RKO (cell line): ENCODE measurements at regions not wholly inside any gene's neighbourhood (a gene's known extent, or its start where the extent isn't known, plus 50 kb on each side); places are given as distances from the start of the nearest gene placed in this dataset.
"Not testable (repeated sequence)": the region's sequence is repeated elsewhere in the genome, so short reads cannot be mapped to it uniquely, and the experiment has no call there.

Experiments used
- DNase-seq: peaks from one replicate; pipeline ENCODE4 v3.0.0-alpha.2; 2016; ENCODE audit warnings: low spot score

DNA sequence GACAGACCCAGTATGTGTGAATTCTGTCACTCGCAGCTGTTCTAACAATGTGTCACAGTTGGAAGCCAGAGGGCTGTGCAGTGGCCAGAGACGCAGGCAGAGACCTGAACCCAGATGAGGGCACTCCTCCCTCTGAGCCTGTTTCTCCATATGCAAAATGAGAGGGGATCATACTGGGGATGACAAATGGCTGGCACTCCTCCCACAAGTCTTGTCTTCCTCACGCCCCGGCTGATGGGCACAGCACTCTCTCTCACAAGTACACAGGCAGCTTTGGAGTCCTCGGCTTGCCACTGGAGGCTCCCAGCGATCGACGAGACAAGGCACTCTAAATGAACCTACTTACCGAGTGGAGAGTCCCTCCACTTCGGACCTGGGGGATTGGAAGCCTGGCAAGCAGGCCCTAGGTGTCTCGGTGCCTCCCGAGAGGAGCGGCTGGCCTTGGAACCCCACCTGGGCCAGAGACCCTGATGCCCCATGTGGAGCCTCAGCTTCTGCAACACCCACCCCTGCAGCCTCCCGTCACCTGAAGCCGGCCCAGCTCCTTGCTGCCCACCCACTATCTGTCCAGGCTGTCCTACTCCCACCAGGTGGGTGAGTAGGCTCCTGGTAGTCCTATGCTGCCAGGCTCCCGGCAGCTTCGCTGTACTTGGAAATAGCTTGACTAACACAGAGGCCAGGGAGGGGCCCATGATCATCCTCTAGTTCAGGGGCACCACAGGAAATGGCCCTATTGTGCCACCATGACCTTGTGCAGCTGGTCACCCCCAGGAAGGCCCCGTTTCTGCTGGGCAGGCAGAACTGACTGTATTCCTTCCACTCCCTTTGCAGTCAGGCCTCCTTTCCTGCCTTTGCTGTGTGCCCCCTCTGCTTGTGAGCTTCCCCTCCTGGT lies 65.0 kb upstream of the IQSEC1 start:
- DNase-seq, result no peak

DNA sequence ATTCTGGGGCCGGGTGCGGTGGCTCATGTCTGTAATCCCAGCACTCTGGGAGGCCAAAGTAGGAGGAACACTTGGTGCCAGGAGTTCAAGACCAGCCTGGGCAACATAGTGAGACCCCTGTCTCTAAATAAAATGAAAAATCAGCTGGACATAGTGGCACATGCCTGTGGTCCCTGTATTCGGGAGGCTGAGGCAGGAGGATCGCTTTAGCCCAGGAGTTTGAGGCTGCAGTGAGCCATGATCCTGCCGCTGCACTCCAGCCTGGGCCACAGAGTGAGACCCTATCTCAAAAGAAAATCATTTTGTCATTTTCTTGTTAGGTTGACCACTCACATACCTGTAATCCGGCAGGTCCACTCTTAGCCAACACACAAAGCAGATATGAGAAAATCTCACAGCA lies 63.6 kb upstream of the IQSEC1 start:
- not testable (repeated sequence) for DNase-seq

DNA sequence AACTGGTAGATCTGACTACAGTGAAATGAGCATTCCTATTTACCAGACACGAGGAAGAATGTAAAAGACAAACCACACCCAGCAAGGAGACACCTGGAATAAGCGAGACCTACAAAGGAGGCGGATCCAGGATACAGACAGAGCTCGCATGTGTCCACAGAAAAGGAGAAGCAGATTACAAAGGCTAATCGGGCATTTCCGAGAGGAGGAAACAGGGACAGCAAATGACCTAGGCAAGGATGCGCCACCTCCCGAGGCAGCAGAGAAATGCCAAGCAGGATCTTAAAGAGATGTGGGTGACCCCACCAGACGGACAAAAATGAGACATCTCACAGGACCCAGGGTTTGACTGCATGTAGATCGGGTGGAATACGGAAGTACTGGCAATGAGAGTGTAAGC lies 63.2 kb upstream of the IQSEC1 start:
- no peak for DNase-seq

DNA sequence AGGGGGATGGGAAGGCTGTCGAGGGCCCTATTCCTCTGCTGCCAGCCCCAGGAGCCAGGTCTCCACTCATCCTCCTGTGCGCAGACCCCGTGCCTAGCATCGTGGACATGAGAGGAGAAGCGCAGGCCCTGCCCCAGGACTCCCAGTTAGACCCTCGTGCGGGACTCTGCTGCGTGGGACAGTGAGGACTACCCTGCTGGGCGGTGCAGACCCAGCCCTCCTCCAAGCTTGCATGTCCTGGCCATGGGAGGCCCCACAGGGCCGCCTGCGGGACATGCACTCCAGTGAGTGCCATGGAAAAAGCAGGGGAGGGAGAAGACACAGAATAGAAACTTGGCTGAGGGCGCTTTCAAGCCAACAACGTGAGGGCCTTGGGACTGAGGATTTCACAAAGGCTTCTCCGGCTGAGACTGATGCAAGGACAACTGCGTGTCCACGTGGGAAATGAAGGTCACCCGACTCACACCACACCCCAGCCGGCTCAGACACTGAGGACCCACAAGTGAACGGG lies 62.6 kb upstream of the IQSEC1 start:
- no peak for DNase-seq

DNA sequence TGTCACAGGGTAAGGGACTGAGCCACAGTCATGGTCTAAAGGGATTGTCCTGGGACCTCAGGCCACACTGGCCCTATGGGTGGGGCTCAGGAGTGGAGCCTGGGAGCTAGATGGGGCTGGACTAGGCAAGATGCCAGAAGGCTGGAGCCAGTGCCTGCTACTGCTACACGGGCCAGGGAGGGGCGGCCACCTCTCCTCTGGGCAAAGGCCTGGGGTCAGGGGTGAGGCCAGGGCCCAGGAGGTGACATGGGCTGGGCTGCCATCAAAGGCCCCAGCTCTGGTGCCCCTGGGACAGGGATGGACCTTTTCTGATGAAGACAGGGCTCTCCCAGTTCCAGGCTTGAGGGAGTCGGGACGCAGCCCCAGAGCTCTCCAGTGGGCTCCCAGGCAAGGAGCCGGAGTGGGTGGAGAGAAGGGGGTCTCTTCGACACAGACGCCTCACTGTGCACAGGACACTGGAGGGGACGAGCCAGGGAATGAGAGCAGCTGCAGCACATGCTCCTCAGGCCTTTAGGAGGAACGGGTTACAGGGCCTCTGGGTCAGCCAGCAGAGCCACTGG lies 62.1 kb upstream of the IQSEC1 start:
- no peak for DNase-seq

DNA sequence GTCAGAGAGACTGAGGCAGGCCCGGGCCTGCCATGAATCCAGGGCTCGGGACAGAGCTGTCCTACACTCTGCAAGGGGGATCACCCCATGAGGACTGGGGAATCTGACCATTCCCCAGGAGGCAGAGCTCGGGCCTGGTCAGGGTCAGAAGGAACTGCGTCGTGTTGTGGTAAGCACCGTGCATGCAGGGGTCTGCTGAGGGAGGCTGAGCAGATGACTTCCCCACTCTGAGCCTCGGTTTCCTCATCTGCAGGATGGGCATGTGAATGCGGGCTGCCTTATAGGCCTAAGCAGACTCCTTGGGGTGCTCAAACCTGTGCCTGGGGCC lies 61.6 kb upstream of the IQSEC1 start:
- DNase-seq, result no peak

DNA sequence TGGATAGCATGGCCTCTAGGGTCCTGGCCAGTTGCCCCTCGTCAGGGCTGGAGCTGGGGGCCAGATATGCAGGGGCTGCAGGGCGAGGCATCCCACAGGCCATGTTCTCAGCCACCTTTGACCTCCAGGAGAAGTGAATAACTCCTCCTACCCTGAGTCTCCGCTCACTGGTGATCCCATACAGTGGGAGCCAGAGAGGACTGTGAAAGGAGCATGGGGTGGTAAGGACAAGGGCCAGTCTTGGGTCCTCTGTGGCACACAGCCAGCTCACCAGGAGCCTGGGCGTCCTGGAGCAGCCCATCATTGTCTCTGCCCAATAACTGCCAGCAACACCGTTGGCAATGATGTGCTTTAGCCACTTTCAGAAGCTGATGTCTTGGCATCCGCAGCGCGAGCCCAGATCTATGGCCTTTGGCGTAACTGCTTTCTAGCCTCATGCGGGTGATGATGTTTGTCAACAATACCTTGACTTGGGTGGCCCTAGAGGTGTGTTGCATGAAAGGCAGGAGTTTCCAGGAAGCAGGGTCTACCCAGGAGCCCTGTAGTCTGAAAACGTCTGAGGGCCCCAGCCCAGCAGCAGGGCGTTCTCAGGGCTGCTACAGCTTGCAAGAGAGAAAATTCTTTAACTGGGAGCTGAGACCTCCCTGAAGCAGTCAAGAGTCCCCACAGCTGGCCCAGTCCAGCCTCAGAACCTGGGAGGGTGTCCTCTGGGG lies 61.1 kb upstream of the IQSEC1 start:
- no peak for DNase-seq

DNA sequence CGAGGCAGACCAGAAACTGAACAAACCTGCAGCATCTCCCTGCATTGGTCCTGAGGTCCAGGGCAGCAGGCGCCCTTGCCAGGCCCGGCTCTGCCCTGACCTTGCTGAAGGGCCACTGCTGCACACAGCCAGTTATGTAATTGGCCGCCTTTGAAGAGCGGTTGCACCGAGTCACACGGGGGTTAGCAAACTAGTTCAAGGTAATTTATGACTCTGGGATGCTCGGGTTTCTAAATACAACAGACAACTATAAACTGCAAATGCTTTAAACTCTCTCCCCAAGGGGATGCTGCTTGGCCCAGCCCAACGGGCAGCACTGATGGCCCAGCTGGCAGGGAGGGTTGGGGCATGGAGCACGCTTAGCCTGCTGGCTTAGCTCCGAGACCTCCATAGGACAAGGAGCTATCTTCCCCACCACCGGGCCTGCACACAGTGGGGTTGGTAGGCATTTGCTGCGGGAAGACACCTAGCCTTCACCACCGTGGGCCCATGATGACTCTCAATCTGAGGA lies 60.3 kb upstream of the IQSEC1 start:
- DNase-seq, result no peak

DNA sequence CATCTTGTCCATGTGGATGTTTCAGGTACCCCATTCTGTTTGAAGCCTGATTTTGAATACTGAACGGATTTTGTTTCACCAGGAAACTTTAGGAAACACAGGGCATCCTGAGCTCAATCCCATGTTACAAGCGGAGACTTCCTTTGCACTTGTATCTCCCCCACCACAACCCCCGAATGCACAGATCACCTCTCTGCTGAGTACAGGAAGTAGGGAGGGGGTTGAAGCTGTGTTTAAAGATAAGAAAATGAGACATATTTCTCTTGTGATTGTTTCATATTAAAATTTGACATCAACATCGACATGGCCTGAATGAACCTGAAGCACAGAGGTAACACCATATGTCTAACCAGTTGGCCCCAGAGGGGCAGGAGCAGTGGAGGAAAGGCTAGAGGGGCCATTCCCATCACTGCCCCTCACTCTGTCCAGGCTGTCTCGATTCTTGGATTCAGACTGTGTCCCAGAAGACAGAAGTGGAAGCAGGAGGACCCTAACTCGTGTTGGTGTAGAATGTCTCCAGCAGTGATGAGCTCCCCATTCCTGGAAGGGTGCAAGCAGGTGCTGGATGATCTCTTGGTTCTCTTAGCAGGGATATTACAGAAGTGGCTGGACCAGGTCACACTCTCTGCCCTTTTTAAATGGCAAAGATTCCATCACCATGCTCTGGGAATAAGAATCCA lies 59.6 kb upstream of the IQSEC1 start:
- no peak for DNase-seq

DNA sequence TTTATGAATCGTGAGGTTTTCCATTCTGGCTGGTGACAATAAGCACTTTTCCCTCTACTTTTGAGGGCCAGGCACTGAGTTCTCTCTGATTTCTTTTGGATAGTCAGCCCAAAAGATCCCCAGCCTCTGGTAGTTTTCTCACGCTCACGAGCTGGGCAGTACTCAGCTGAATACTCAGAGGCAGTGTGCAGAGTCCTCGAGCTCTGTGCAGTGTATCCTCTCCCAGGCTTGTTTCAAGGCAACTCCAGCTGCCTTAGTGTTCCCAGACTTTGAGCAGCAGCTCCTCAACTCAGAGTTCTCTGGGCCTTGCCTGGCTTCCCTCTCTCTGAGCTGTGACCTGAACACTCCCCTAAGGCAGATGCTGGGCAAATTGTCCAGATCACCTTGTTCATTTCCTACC lies 59.1 kb upstream of the IQSEC1 start:
- DNase-seq, result no peak

DNA sequence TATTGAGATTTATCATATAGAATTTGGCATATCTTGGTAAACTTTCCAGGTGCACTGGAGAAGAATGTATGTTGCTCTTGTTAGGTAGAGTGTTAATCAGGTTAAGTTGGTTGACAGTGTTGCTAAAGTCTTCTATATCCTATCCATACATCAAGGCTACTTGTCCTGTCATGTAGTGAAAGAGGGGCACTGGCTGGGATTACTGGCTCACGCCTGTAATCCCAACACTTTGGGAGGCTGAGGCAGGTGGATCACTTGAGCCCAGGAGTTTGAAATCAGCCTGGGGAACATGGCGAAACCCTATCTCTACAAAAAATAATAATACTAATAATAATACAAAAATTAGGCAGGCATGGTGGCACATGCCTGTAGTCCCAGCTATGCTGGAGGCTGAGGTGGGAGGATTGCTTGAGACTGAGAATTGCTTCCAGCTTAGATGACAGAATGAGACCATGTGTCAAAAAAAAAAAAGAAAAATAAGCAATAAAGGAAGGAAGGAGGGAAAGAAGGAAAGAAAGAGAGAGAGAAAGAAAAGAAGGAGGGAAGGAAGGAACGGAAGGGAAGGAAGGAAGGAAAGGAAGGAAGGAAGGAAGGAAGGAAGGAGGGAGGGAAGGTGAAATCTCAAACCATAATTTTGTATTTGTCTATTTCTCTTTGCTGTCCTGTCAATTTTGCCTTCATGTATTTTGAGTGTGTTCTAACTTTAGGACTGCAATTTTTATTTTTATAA lies 57.4 kb upstream of the IQSEC1 start:
- no peak for DNase-seq

DNA sequence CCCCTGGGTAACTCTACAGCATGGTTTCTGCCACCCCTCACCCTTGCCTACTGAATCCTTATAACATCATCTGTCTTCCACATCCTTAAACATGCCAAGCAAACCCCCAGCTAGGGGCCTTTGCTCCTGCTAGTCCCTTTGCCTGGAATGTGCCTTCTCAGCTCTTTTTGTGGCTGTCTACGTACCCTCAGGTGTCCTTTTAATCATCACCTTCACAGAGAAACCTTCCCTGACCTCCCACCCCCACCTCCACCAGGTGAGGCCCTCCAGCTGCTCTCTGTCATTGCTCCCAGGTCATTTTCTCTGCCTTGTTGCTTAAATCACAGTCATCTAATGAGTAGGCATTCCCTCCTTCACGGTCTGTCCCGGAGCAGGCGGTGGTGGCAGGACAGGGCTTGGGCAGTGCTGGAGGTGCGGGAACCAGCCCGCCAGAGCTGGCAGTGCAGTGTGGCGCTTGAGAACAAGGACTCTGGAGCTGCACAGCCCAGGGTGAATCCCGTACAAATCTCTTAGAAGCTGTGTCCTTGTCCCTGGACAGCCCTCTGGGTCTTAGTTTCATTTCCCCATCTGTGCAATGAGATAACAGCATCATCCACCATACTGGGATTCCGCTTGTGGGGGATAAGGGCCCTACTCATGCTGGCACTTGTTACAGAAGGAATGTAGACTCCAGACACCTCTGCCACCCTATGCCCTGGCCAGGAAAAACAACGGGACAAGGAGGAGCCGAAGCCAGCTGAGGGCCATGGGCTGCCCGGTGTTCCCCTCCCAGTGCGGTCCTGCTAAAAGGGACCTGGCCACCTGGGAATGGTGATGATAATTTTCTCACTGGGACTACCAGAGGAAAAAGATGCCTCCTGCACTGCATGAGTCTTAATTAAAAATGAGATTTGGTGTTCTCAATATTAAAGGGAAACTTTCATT lies 52.1 kb upstream of the IQSEC1 start:
- DNase-seq, result no peak

DNA sequence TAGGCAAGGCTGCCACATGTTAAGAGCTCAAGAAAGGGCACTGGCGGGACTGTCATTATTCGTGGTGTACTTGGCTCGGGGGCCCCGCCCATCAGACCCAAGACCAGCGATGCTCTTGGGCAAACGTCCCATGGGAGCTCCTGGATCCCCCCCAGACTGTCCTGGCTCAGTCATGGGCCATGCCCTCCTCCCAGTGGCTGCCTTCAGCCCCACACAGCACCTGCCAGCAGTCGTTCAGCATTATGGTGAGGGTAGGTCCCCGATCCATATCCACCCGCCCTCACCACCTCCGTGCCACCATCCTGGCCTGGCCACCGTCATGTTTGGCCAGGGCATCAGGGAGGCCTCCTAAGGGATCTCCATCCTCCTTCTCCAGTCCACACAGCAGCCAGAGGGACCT lies 51.4 kb upstream of the IQSEC1 start:
- DNase-seq, result no peak

DNA sequence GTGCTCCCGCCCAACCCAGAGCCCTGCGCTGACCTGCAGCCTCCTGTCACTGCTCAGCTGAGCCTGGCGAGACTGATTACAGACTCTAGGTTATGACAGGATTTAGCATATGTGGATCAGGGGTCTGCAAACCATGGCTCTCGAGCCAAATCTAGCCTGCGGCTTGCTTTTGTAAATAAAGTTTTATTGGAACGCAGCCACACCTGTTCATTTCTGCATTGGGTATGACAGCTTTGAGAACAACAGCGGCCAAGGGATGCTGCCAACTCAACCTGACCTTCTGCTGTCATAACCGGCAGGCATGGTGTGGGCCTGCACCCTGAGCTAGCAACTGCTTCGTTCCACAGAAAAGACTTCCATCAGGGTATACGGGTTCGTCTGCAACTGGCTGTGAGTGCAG lies 50.5 kb upstream of the IQSEC1 start:
- DNase-seq, result no peak

DNA sequence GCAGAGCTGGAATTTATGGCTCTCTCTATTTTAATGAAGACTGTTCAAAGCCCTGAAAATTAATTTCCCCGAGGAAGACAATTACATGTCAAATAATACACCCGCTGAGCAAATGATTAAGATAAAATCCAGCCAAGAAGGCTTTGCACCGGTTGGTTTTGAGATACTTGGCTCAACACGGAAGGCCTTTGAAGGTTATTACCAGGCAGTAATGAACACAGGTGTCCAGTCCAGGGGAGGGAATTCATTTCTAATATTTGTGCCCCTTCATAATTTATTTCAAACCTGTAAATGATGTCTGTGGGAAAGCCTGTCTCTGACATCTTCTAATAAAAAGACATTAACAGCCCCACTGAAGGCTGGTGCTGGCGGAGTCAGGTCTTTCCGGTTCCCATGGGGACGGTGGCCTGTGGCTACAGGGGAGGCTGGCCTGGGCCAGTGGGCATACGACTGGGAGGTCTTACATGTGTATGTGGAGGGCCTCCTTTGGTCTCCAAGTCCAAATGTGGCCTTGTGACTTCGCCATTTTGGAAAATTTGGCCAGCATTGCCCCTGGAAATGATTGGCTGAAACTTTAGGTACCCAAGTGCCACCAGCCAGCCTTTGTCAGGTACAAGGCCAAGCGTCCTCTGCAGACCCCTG lies 49.9 kb upstream of the IQSEC1 start:
- DNase-seq, result no peak
